Activated CD4-positive, alpha-beta memory T cell treated with anti-CD3 and anti-CD28 coated beads, Interleukin-2, amount 10 ng/mL, durations not matched to agents 7 days and 5 days (primary cell): ENCODE measurements at regions not wholly inside any gene's neighbourhood (a gene's known extent, or its start where the extent isn't known, plus 50 kb on each side); places are given as distances from the start of the nearest gene placed in this dataset.

Experiments
- CTCF ChIA-PET: fragments of 350-600 bp; sonication (Branson Sonifier 250); formaldehyde crosslinking; loops from one replicate; lab custom pipeline; 2021; ENCODE audit warnings: antibody characterized with exemption, inconsistent platforms; lab: Charles Lee
- POLR2A ChIA-PET: fragments of 350-600 bp; sonication (Branson Sonifier 250); formaldehyde crosslinking; loops from one replicate; lab custom pipeline; 2021; ENCODE audit warnings: antibody characterized with exemption; lab: Charles Lee
- DNase-seq: peaks from one replicate; pipeline ENCODE4 v3.0.0-alpha.2; 2020
- H3K27ac Mint-ChIP-seq: one replicate; pipeline ENCODE4 v1.8.0; 2021; ENCODE audit warnings: mild to moderate bottlenecking, mixed read lengths
- H3K27me3 Mint-ChIP-seq: one replicate; pipeline ENCODE4 v1.8.0; 2021; ENCODE audit warnings: mixed read lengths
- H3K36me3 Mint-ChIP-seq: one replicate; pipeline ENCODE4 v1.8.0; 2021; ENCODE audit warnings: low read depth, mixed read lengths
- H3K4me1 Mint-ChIP-seq: one replicate; pipeline ENCODE4 v1.8.0; 2021; ENCODE audit warnings: mixed read lengths
- H3K4me3 Mint-ChIP-seq: one replicate; pipeline ENCODE4 v1.8.0; 2021; ENCODE audit warnings: mild to moderate bottlenecking, mixed read lengths
- H3K9me3 Mint-ChIP-seq: one replicate; pipeline ENCODE4 v1.8.0; 2021; ENCODE audit warnings: mixed read lengths

- Mint-ChIP-seq H3K9me3 (no peaks in the 10 kb centered on the region), H3K36me3 (no peaks in the 10 kb centered on the region), H3K27ac (no peak overlapping the region), H3K4me1 (no peaks in the 10 kb centered on the region), H3K4me3 (no peak overlapping the region), H3K27me3 (no peaks in the 10 kb centered on the region)
- POLR2A ChIA-PET, result no interaction called here
- DNase-seq, result no peak
- CTCF ChIA-PET, result no interaction called here
Observed at GRCh38 chr6:94129926-94130325, 710.6 kb upstream of the EPHA7 start.

DNA sequence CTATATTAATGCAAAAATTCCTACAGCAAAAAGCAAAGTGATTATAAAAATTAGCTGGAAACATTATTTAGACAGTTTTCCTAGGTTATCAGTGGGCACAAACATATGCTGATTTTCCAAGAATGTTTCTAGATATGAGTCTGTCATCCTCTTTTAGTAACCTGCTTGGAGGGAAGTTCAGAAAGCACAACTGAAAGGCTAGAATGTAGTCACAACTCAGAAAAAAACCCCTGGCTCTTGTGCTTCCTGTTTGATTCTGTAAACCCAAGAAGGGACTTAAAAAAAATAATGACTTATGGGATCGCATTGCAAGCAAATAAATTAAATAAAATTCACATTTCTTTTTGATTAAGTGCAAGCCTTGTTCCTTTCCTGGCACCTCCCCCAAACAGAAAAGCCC, 708.4 kb upstream of the EPHA7 start:
- no peaks in the 10 kb centered on the region for H3K9me3 Mint-ChIP-seq
- no peaks in the 10 kb centered on the region for H3K36me3 Mint-ChIP-seq
- DNase-seq, result no peak
- ChIA-PET POLR2A (no interaction called here), CTCF (no interaction called here)
- H3K27ac Mint-ChIP-seq, result no peak overlapping the region
- no peak overlapping the region for H3K4me3 Mint-ChIP-seq
- no peaks in the 10 kb centered on the region for H3K4me1 Mint-ChIP-seq
- no peaks in the 10 kb centered on the region for H3K27me3 Mint-ChIP-seq

- no peaks in the 10 kb centered on the region for H3K4me1 Mint-ChIP-seq
- H3K27me3 Mint-ChIP-seq, result no peaks in the 10 kb centered on the region
- H3K4me3 Mint-ChIP-seq, result no peak overlapping the region
- no peak for DNase-seq
- H3K9me3 Mint-ChIP-seq, result no peaks in the 10 kb centered on the region
- no peak overlapping the region for H3K27ac Mint-ChIP-seq
- ChIA-PET POLR2A (no interaction called here), CTCF (no interaction called here)
- no peaks in the 10 kb centered on the region for H3K36me3 Mint-ChIP-seq
Observed at GRCh38 chr6:94124333-94124732, 705.0 kb upstream of the EPHA7 start.

GRCh38 chr6:94121094-94121493, 701.7 kb upstream of the EPHA7 start:
- no peaks in the 10 kb centered on the region for H3K27me3 Mint-ChIP-seq
- POLR2A ChIA-PET, result no interaction called here
- no peak overlapping the region for H3K4me3 Mint-ChIP-seq
- no peaks in the 10 kb centered on the region for H3K9me3 Mint-ChIP-seq
- no peaks in the 10 kb centered on the region for H3K36me3 Mint-ChIP-seq
- H3K4me1 Mint-ChIP-seq, result no peaks in the 10 kb centered on the region
- DNase-seq, result no peak
- CTCF ChIA-PET, result no interaction called here
- no peak overlapping the region for H3K27ac Mint-ChIP-seq

GRCh38 chr6:94099072-94099471, 679.7 kb upstream of the EPHA7 start:
- H3K27ac Mint-ChIP-seq, result no peak overlapping the region
- POLR2A ChIA-PET, result no interaction called here

DNA sequence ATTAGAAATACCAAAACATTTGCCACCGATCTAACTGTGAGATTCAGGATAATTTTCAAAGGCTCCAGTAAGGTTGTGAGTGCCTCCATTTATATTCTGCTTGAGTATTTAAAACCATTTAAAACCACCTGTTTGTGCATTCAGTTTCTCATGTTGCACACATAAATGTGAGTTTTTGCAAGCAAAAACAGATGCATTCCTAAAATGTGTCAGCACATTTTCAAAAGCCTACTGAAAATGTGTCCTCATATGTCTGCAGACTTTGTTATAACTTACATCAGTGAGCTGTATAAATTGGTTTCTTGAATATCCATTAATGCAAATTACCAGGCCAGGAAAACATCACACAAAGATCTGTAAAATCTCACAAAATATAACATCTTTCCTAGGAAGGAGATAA, 676.6 kb upstream of the EPHA7 start:
- Mint-ChIP-seq H3K27me3 (no peaks in the 10 kb centered on the region), H3K4me1 (no peaks in the 10 kb centered on the region), H3K27ac (no peak overlapping the region), H3K36me3 (no peaks in the 10 kb centered on the region), H3K9me3 (peaks cover 2% of the 10 kb centered on the region), H3K4me3 (no peak overlapping the region)
- ChIA-PET CTCF (no interaction called here), POLR2A (no interaction called here)
- no peak for DNase-seq

More at GRCh38 chr6:94099072-94099471, 679.7 kb upstream of the EPHA7 start:
- Mint-ChIP-seq H3K36me3 (no peaks in the 10 kb centered on the region), H3K4me3 (no peak overlapping the region), H3K4me1 (no peaks in the 10 kb centered on the region), H3K9me3 (peaks cover 2% of the 10 kb centered on the region), H3K27me3 (no peaks in the 10 kb centered on the region)
- CTCF ChIA-PET, result no interaction called here
- DNase-seq, result no peak

GRCh38 chr6:94089941-94090340, 670.6 kb upstream of the EPHA7 start:
- no peak overlapping the region for H3K27ac Mint-ChIP-seq
- H3K36me3 Mint-ChIP-seq, result no peaks in the 10 kb centered on the region
- H3K4me1 Mint-ChIP-seq, result no peaks in the 10 kb centered on the region
- H3K27me3 Mint-ChIP-seq, result no peaks in the 10 kb centered on the region
- peaks cover 5% of the 10 kb centered on the region for H3K9me3 Mint-ChIP-seq
- CTCF ChIA-PET, result no interaction called here
- no peak for DNase-seq
- POLR2A ChIA-PET, result no interaction called here
- no peak overlapping the region for H3K4me3 Mint-ChIP-seq

- no peak overlapping the region for H3K4me3 Mint-ChIP-seq
- peaks cover 5% of the 10 kb centered on the region for H3K9me3 Mint-ChIP-seq
- POLR2A ChIA-PET, result no interaction called here
- no peak for DNase-seq
- no peaks in the 10 kb centered on the region for H3K4me1 Mint-ChIP-seq
- no peaks in the 10 kb centered on the region for H3K36me3 Mint-ChIP-seq
- no peak overlapping the region for H3K27ac Mint-ChIP-seq
- H3K27me3 Mint-ChIP-seq, result no peaks in the 10 kb centered on the region
- CTCF ChIA-PET, result no interaction called here
Observed at GRCh38 chr6:94088870-94089269, 669.5 kb upstream of the EPHA7 start.

- H3K27ac Mint-ChIP-seq, result no peak overlapping the region
- no peaks in the 10 kb centered on the region for H3K9me3 Mint-ChIP-seq
- no peaks in the 10 kb centered on the region for H3K4me1 Mint-ChIP-seq
- CTCF ChIA-PET, result no interaction called here
- H3K4me3 Mint-ChIP-seq, result no peak overlapping the region
- no peak for DNase-seq
- POLR2A ChIA-PET, result no interaction called here
- H3K36me3 Mint-ChIP-seq, result no peaks in the 10 kb centered on the region
- H3K27me3 Mint-ChIP-seq, result no peaks in the 10 kb centered on the region
Observed at GRCh38 chr6:94074764-94075163, 655.4 kb upstream of the EPHA7 start.

DNA sequence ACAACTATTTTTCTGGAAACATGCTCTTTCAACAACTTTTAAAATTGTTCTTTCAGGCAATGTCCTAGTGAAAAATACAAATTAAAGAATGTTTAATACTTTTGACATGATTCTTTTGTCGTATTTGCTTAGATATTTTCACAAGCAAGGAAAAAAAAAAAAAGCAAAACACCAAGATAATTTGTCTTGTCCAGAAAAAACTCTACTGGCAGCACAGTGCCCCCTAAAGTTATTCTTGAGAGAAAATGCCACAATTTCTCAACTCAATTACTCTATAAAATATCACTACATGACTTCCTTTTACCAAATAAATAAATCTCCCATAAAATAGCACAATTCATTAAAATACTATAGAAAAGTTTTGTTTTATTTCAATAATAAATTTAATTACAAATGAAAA, 652.5 kb upstream of the EPHA7 start:
- ChIA-PET CTCF (no interaction called here), POLR2A (no interaction called here)
- H3K4me3 Mint-ChIP-seq, result no peak overlapping the region
- no peak for DNase-seq
- no peak overlapping the region for H3K27ac Mint-ChIP-seq
- no peaks in the 10 kb centered on the region for H3K36me3 Mint-ChIP-seq
- no peaks in the 10 kb centered on the region for H3K27me3 Mint-ChIP-seq
- H3K4me1 Mint-ChIP-seq, result no peaks in the 10 kb centered on the region
- no peaks in the 10 kb centered on the region for H3K9me3 Mint-ChIP-seq

DNA sequence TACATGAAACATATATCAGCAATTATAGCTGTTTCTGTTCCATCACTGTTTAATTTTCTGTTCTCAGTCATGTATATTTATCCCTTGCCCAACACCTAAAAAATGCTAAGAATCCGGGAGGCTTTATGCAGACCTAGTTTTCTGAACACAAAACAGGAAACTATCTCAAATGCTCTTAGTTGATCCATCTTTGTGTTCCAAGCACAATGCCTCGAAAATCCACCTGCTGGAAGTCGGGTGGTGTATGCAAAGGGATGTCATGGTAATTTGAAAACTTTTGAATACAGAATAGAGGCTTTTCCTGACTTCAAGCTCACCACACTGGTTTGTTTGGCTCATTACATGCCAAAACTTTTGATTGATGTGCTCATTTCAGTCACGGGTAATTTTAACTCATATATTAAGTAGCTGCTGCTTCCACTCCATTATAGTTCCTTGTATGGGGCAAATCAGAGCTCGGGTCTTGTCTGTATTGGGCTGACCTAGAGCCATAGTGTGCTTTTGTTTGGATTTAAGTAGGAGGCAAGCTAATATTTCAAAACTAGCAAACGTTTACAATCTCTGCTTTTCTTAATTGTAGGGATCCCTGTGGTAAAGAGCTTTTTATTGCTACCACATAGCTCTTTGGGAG, 646.5 kb upstream of the EPHA7 start:
- H3K9me3 Mint-ChIP-seq, result no peaks in the 10 kb centered on the region
- no peaks in the 10 kb centered on the region for H3K4me1 Mint-ChIP-seq
- ChIA-PET POLR2A (no interaction called here), CTCF (no interaction called here)
- no peaks in the 10 kb centered on the region for H3K27me3 Mint-ChIP-seq
- no peak overlapping the region for H3K27ac Mint-ChIP-seq
- no peaks in the 10 kb centered on the region for H3K36me3 Mint-ChIP-seq
- DNase-seq, result no peak
- H3K4me3 Mint-ChIP-seq, result no peak overlapping the region

DNA sequence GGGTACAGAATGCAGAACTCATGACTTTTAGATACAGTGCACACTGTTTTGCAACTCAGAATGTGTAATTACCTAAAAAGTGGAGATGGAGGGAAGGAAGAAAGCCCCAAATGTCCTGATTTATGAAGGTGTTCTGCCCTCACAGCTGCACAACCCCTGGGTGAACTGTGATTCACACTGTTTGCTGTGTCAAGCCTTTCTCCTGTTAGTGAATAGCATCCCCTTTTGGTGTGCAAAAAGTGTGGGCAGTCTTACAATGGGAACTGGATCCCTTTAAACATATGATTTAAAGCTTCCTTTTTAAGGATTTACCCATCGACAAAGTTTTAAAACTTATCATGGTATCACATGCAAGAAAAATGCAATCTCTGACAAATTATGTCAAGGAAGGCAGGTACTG, 633.4 kb upstream of the EPHA7 start:
- Mint-ChIP-seq H3K4me3 (no peak overlapping the region), H3K27me3 (no peaks in the 10 kb centered on the region), H3K36me3 (no peaks in the 10 kb centered on the region), H3K4me1 (no peaks in the 10 kb centered on the region), H3K9me3 (no peaks in the 10 kb centered on the region), H3K27ac (no peak overlapping the region)
- no peak for DNase-seq
- POLR2A ChIA-PET, result no interaction called here
- CTCF ChIA-PET, result no interaction called here

DNA sequence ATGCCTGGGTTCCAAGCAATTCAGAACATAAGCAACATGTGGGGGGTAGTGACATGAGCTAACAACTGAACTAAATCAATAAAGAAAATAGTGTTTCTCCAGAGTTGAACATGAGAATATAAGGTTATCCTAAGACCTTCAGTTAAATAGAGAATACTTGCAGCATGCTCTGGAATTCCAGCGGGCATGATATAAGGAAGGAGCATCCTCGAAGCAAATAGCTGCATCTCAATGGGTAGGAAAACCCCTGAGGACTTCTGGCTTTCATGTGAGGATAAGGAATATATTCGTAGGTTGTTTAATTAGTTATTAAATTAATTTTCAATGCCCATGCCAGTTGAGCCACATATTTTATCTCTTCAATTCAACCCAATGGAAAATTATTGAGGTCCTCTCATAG, 631.2 kb upstream of the EPHA7 start:
- no peak overlapping the region for H3K4me3 Mint-ChIP-seq
- H3K27ac Mint-ChIP-seq, result no peak overlapping the region
- no peaks in the 10 kb centered on the region for H3K9me3 Mint-ChIP-seq
- no peaks in the 10 kb centered on the region for H3K27me3 Mint-ChIP-seq
- ChIA-PET POLR2A (no interaction called here), CTCF (no interaction called here)
- H3K36me3 Mint-ChIP-seq, result no peaks in the 10 kb centered on the region
- H3K4me1 Mint-ChIP-seq, result no peaks in the 10 kb centered on the region
- DNase-seq, result no peak

DNA sequence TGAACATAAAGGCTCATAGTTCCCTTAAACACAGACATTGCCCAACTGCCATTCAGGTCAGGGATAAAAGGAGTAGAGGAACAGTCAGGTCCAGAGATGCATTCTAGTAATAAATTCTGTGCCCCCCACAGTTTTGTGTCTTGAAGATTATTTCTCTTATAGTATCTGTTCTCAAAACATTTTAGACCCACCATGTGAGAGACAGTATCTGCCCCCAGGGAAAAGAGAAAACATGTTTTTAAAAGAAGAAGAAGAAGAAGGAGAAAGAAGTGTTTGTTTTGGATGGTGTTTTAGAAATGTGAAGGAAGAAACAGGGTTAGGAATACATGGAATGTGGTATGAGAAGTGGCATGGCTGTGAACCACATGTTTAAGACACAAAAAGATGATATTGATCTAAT, 629.6 kb upstream of the EPHA7 start:
- Mint-ChIP-seq H3K27ac (no peak overlapping the region), H3K36me3 (no peaks in the 10 kb centered on the region), H3K27me3 (no peaks in the 10 kb centered on the region), H3K4me3 (no peak overlapping the region), H3K4me1 (no peaks in the 10 kb centered on the region), H3K9me3 (no peaks in the 10 kb centered on the region)
- ChIA-PET POLR2A (no interaction called here), CTCF (no interaction called here)
- no peak for DNase-seq
